ENCODE measurements at regions not wholly inside any gene's neighbourhood (a gene's known extent, or its start where the extent isn't known, plus 50 kb on each side); places are given as distances from the start of the nearest gene placed in this dataset.

- H3K27me3 ChIP-seq: no peaks in the 10 kb centered on the region
- ATAC-seq (no peak), DNase-seq (no peak)
- no peaks in the 10 kb centered on the region for H3K9me3 ChIP-seq
- H3K4me1 ChIP-seq: no peaks in the 10 kb centered on the region
- intact Hi-C loops (cut with DNase I): no loop called here
- no peak overlapping the region for H3K4me3 ChIP-seq
- TF ChIP-seq CTCF (IDR thresholded peaks at IDR 0.05) (no peak), POLR2A (IDR thresholded peaks at IDR 0.05) (no peak)
- no peaks in the 10 kb centered on the region for H3K36me3 ChIP-seq
- WGBS (ENCODE audit: insufficient coverage, low coverage, low lambda C conversion rate, missing lambda C conversion rate): 81% methylated on average over 3 of the region's 3 CpGs
- H3K27ac ChIP-seq: no peak overlapping the region
Measured at GRCh38 chr14:85291731-85292130, 238.2 kb upstream of the FLRT2 start.

DNA sequence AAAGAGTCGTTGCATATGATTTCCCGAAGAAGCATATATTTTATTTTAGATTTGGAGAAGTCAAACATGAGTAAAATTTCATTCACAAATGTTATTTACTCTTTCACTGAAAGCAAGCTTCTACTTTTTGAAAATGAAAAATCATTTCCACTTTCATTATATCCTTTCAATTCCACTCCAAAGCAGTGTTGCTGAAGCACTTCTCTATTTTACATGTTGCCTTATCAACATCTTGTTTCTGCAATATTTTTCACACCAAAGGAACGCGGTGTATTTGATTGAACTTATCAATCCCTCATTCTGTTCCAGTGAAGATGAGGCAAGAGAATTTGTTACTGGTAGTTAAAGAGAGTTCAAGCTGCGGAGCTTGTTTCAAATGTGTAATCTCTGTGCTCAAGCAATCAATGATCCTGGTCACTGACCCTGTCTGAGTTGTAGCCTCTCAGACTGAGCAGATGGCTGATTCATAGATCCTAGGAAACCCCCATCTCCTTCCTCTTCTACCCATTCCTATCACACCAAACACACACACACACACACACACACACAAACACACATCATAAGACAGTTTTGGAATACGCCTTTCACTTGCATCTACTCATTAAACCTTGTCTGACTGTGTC lies 236.2 kb upstream of the FLRT2 start:
- Histone ChIP-seq H3K4me1 (no peaks in the 10 kb centered on the region), H3K36me3 (no peaks in the 10 kb centered on the region), H3K9me3 (no peaks in the 10 kb centered on the region), H3K27me3 (no peaks in the 10 kb centered on the region), H3K4me3 (no peak overlapping the region), H3K27ac (no peak overlapping the region)
- ATAC-seq (peak; percentile 60 to 89 (median 75)), DNase-seq (no peak)
- TF ChIP-seq POLR2A (IDR thresholded peaks at IDR 0.05) (no peak), CTCF (IDR thresholded peaks at IDR 0.05) (no peak)
- WGBS (ENCODE audit: insufficient coverage, low coverage, low lambda C conversion rate, missing lambda C conversion rate): 34% methylated on average over 6 of the region's 6 CpGs
- intact Hi-C loops (cut with DNase I): no loop called here

- ATAC-seq (no peak), DNase-seq (no peak)
- no peaks in the 10 kb centered on the region for H3K36me3 ChIP-seq
- no peaks in the 10 kb centered on the region for H3K27me3 ChIP-seq
- H3K27ac ChIP-seq: no peak overlapping the region
- H3K4me1 ChIP-seq: no peaks in the 10 kb centered on the region
- no peaks in the 10 kb centered on the region for H3K9me3 ChIP-seq
- no peak overlapping the region for H3K4me3 ChIP-seq
- WGBS (ENCODE audit: insufficient coverage, low coverage, low lambda C conversion rate, missing lambda C conversion rate): 56% methylated on average over 1 of the region's 1 CpG
- intact Hi-C loops (cut with DNase I): no loop called here
- TF ChIP-seq POLR2A (IDR thresholded peaks at IDR 0.05): no peak
- TF ChIP-seq CTCF (IDR thresholded peaks at IDR 0.05): no peak
Measured at GRCh38 chr14:85295318-85295717, 234.6 kb upstream of the FLRT2 start.

GRCh38 chr14:85296456-85297210 lies 233.3 kb upstream of the FLRT2 start:
- intact Hi-C loops (cut with DNase I): no loop called here
- no peak overlapping the region for H3K27ac ChIP-seq
- DNase-seq (no peak), ATAC-seq (peak in 3 of 4 donors; percentile 29 to 75 (median 52))
- no peaks in the 10 kb centered on the region for H3K36me3 ChIP-seq
- no peaks in the 10 kb centered on the region for H3K4me1 ChIP-seq
- WGBS (ENCODE audit: insufficient coverage, low coverage, low lambda C conversion rate, missing lambda C conversion rate): 45% methylated on average over 2 of the region's 3 CpGs
- no peak for TF ChIP-seq CTCF (IDR thresholded peaks at IDR 0.05)
- no peak for TF ChIP-seq POLR2A (IDR thresholded peaks at IDR 0.05)
- H3K4me3 ChIP-seq: no peak overlapping the region
- no peaks in the 10 kb centered on the region for H3K27me3 ChIP-seq
- no peaks in the 10 kb centered on the region for H3K9me3 ChIP-seq
